Right lobe of liver (tissue), 4 donors: ENCODE measurements at regions not wholly inside any gene's neighbourhood (a gene's known extent, or its start where the extent isn't known, plus 50 kb on each side); places are given as distances from the start of the nearest gene placed in this dataset.

Experiments
- POLR2A ChIP-seq: fragments of 450-650 bp; IDR thresholded peaks from one replicate; pipeline ENCODE4 v1.6.1; 2017; ENCODE audit warnings: antibody characterized with exemption, mild to moderate bottlenecking
- TF ChIP-seq, protein P1 (sequence below), 4 donors: fragments of 200-600 bp in 3 of 4; fragments of 450-650 bp in 1 of 4; IDR thresholded peaks; one replicate each; pipeline versions ENCODE4 v1.5.1 to v1.8.0; 2016 to 2022; ENCODE audit warnings: antibody characterized with exemption in 4 of 4, mild to moderate bottlenecking in 2 of 4
- donor health status: DM: no; HTN: no; CAD: no.
- donor health status: DM: no; HTN: no; CAD: no.
- donor health status: DM: no; HTN: yes; CAD: no.

DNA sequence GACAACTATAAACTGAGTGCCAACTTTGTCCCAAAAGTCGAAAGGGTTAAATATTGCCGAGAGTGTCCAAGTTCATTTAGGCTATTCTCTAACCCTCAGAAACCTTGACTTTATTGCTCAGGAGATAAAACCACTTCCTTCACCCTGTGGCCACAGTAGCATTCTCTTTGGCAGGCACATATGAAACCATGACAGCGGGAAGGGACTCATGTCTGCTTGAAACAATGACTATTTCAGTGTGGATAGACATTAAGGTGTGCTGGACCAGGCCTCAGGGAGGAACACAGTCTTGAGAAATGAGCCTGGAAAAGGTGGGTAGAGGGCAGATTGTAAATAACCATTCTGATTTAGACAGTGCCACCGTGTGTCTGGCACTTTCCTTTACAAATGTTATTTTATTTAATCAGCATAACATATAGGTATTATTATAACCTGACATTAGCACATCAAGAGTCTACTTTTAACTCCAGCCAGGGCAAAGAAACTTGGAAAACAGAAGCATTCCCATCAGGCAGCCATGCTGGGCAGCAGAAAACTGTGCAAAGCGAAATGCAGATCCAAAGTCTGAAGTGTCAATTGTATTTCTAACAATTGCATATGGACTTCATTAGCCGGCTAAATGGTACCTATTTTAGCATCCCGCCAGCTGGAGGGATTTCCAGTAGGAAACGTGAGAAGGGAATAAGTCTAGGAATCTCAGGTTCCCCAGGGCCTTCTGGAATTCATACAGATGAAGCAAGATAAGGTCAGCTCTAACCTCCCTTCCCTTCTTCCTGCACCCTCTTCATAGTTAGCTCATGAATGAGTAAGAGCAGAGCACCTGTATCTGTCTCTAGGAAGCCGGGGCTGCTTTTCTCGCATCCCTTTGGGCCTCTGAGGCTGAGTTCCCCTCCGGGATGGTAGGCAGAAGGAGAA is 212.8 kb upstream of the ELAC2 start:
- TF ChIP-seq, protein P1, sequence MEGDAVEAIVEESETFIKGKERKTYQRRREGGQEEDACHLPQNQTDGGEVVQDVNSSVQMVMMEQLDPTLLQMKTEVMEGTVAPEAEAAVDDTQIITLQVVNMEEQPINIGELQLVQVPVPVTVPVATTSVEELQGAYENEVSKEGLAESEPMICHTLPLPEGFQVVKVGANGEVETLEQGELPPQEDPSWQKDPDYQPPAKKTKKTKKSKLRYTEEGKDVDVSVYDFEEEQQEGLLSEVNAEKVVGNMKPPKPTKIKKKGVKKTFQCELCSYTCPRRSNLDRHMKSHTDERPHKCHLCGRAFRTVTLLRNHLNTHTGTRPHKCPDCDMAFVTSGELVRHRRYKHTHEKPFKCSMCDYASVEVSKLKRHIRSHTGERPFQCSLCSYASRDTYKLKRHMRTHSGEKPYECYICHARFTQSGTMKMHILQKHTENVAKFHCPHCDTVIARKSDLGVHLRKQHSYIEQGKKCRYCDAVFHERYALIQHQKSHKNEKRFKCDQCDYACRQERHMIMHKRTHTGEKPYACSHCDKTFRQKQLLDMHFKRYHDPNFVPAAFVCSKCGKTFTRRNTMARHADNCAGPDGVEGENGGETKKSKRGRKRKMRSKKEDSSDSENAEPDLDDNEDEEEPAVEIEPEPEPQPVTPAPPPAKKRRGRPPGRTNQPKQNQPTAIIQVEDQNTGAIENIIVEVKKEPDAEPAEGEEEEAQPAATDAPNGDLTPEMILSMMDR (IDR thresholded peaks at IDR 0.05) = no peak
- TF ChIP-seq POLR2A = no peak
